Erythroblast (primary cell): ENCODE measurements at regions not wholly inside any gene's neighbourhood (a gene's known extent, or its start where the extent isn't known, plus 50 kb on each side); places are given as distances from the start of the nearest gene placed in this dataset.
"Not testable (repeated sequence)": the region's sequence is repeated elsewhere in the genome, so short reads cannot be mapped to it uniquely, and the experiment has no call there.

Source experiments
- DNase-seq, 2 experiments: peaks; one replicate each; lab custom pipeline; 2025; lab: John Stamatoyannopoulos, UW
- GATA1 ChIP-seq: IDR thresholded peaks from 2 replicates; pipeline ENCODE4 v1.6.1; 2011; ENCODE audit warnings: low read depth, mild to moderate bottlenecking, control low read depth, low read length, moderate library complexity
- POLR2A ChIP-seq: IDR thresholded peaks from 2 replicates; pipeline ENCODE4 v1.6.1; 2011; ENCODE audit warnings: mild to moderate bottlenecking, low read length

- TF ChIP-seq GATA1 (no peak), POLR2A (no peak)
- DNase-seq: no peak
Observed at GRCh38 chr9:135306699-135307098, 172.9 kb upstream of the PPP1R26 start.

- DNase-seq: no peak
- no peak for TF ChIP-seq POLR2A
- TF ChIP-seq GATA1: no peak
Observed at GRCh38 chr9:135307300-135307699, 172.3 kb upstream of the PPP1R26 start.

- DNase-seq: not testable (repeated sequence)
Observed at GRCh38 chr9:135307919-135308318, 171.7 kb upstream of the PPP1R26 start.

- TF ChIP-seq POLR2A: no peak
- no peak for TF ChIP-seq GATA1
Observed at GRCh38 chr9:135308821-135309762, 170.5 kb upstream of the PPP1R26 start.

GRCh38 chr9:135309763-135310125, 169.8 kb upstream of the PPP1R26 start:
- TF ChIP-seq GATA1 (no peak), POLR2A (no peak)
- no peak for DNase-seq

More at GRCh38 chr9:135308821-135309762, 170.5 kb upstream of the PPP1R26 start:
- DNase-seq: no peak

GRCh38 chr9:135310134-135310533, 169.4 kb upstream of the PPP1R26 start:
- DNase-seq: no peak
- TF ChIP-seq GATA1: no peak
- TF ChIP-seq POLR2A: no peak

- TF ChIP-seq GATA1 (no peak), POLR2A (no peak)
- DNase-seq: no peak
Observed at GRCh38 chr9:135315572-135315971, 164.0 kb upstream of the PPP1R26 start.

GRCh38 chr9:135320331-135320730, 159.3 kb upstream of the PPP1R26 start:
- DNase-seq: no peak
- TF ChIP-seq POLR2A (no peak), GATA1 (no peak)

- TF ChIP-seq POLR2A (no peak), GATA1 (no peak)
- no peak for DNase-seq
Observed at GRCh38 chr9:135320943-135321342, 158.6 kb upstream of the PPP1R26 start.

GRCh38 chr9:135321580-135321979, 158.0 kb upstream of the PPP1R26 start:
- TF ChIP-seq GATA1 (no peak), POLR2A (no peak)
- DNase-seq: no peak

GRCh38 chr9:135324329-135324728, 155.3 kb upstream of the PPP1R26 start:
- TF ChIP-seq POLR2A (no peak), GATA1 (no peak)

GRCh38 chr9:135326141-135326540, 153.4 kb upstream of the PPP1R26 start:
- TF ChIP-seq POLR2A: no peak
- TF ChIP-seq GATA1: no peak

More at GRCh38 chr9:135324329-135324728, 155.3 kb upstream of the PPP1R26 start:
- DNase-seq: no peak

GRCh38 chr9:135326633-135327152, 152.9 kb upstream of the PPP1R26 start:
- DNase-seq: no peak
- TF ChIP-seq GATA1: no peak
- no peak for TF ChIP-seq POLR2A

More at GRCh38 chr9:135326141-135326540, 153.4 kb upstream of the PPP1R26 start:
- DNase-seq: no peak
